HEK293T (cell line): ENCODE measurements at regions not wholly inside any gene's neighbourhood (a gene's known extent, or its start where the extent isn't known, plus 50 kb on each side); places are given as distances from the start of the nearest gene placed in this dataset.

Experiments used
- BHLHE40 ChIP-seq: fragments of 450-650 bp; IDR thresholded peaks from 2 replicates; pipeline ENCODE4 v1.6.1; 2016; ENCODE audit warnings: mild to moderate bottlenecking, moderate library complexity, borderline replicate concordance
- ELF4 ChIP-seq: fragments of 450-650 bp; IDR thresholded peaks from 2 replicates; pipeline ENCODE4 v1.6.1; 2017; ENCODE audit warnings: antibody characterized with exemption
- FOXM1 ChIP-seq: fragments of 450-650 bp; IDR thresholded peaks from 2 replicates; pipeline ENCODE4 v1.6.1; 2017; ENCODE audit warnings: mild to moderate bottlenecking, borderline replicate concordance
- LEF1 ChIP-seq: fragments of 450-650 bp; IDR thresholded peaks from 2 replicates; pipeline ENCODE4 v1.6.1; 2017; ENCODE audit warnings: mild to moderate bottlenecking, borderline replicate concordance
- NFRKB ChIP-seq: fragments of 450-650 bp; IDR thresholded peaks from 2 replicates; pipeline ENCODE4 v1.6.1; 2016; ENCODE audit warnings: mild to moderate bottlenecking, moderate library complexity
- SP1 ChIP-seq: fragments of 450-650 bp; IDR thresholded peaks from 2 replicates; pipeline ENCODE4 v1.6.1; 2017
- ZNF384 ChIP-seq: fragments of 450-650 bp; IDR thresholded peaks from 2 replicates; pipeline ENCODE4 v1.6.1; 2016

DNA sequence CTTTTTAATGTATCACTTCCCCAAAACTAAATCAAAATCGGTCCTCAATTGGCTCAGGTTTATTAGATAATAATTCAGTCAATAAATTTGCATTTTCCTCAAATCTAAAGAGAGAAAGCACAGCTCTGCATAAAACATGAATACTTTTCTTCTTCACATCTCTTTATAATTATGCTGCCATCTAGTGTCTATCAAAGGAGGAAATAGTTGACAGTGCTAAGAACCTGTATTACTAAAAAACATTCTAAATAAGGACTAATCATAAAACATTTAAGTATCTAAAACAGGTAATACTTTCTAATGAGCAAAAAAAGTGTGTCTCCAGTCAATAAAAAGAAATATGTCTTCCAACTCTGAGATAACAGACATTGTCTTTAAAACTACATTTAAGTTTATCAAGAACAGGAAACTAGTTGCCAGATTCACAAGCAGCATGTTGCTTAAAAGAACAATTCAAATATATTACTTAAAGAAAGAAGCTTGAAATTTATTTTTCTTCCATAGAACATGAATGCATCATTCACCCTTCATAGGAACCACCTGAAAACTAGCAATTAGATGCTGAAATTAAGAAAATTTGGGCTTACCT is 56.5 kb upstream of the DST start:
- TF ChIP-seq BHLHE40 (no peak), FOXM1 (no peak), ELF4 (no peak), ZNF384 (no peak), LEF1 (no peak), SP1 (no peak), NFRKB (no peak)
